Right lobe of liver (tissue), 4 donors: ENCODE measurements at regions not wholly inside any gene's neighbourhood (a gene's known extent, or its start where the extent isn't known, plus 50 kb on each side); places are given as distances from the start of the nearest gene placed in this dataset.

Experiments
- POLR2A ChIP-seq: fragments of 450-650 bp; IDR thresholded peaks from one replicate; pipeline ENCODE4 v1.6.1; 2017; ENCODE audit warnings: antibody characterized with exemption, mild to moderate bottlenecking
- TF ChIP-seq, protein P1 (sequence below), 4 donors: fragments of 200-600 bp in 3 of 4; fragments of 450-650 bp in 1 of 4; IDR thresholded peaks; one replicate each; pipeline versions ENCODE4 v1.5.1 to v1.8.0; 2016 to 2022; ENCODE audit warnings: antibody characterized with exemption in 4 of 4, mild to moderate bottlenecking in 2 of 4
- donor health status: DM: no; HTN: no; CAD: no.
- donor health status: DM: no; HTN: no; CAD: no.
- donor health status: DM: no; HTN: yes; CAD: no.

DNA sequence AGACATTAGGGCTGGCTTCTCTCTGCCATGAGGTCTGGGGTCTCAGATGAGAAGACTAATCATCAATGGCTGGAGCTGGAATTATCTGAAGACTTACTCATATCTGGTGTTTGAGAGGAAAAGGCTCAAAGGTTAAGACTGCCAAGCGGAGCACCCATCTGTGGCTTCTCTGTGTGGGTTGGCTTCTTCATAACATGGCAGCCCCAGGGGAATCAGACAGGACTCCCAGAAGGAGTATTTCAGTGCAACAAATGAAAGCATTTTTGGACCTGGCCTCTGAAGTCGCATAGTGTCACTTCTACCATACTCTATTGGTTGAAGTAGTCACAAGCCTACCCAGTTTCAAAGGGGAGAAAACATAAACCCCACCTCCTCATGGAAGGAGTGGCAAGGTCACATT lies 171.8 kb upstream of the KRR1 start:
- TF ChIP-seq, protein P1, sequence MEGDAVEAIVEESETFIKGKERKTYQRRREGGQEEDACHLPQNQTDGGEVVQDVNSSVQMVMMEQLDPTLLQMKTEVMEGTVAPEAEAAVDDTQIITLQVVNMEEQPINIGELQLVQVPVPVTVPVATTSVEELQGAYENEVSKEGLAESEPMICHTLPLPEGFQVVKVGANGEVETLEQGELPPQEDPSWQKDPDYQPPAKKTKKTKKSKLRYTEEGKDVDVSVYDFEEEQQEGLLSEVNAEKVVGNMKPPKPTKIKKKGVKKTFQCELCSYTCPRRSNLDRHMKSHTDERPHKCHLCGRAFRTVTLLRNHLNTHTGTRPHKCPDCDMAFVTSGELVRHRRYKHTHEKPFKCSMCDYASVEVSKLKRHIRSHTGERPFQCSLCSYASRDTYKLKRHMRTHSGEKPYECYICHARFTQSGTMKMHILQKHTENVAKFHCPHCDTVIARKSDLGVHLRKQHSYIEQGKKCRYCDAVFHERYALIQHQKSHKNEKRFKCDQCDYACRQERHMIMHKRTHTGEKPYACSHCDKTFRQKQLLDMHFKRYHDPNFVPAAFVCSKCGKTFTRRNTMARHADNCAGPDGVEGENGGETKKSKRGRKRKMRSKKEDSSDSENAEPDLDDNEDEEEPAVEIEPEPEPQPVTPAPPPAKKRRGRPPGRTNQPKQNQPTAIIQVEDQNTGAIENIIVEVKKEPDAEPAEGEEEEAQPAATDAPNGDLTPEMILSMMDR (IDR thresholded peaks at IDR 0.05), result no peak
- TF ChIP-seq POLR2A, result no peak
